Liver (tissue), 8 donors: ENCODE measurements at regions not wholly inside any gene's neighbourhood (a gene's known extent, or its start where the extent isn't known, plus 50 kb on each side); places are given as distances from the start of the nearest gene placed in this dataset.

Experiments
- DNase-seq: peaks from one replicate; pipeline ENCODE4 v3.0.0-alpha.2; 2017; ENCODE audit warnings: low spot score
- H3K27ac ChIP-seq, 2 donors: one replicate each; pipeline ENCODE4 v1.7.0; 2013; ENCODE audit warnings: inconsistent platforms in 2 of 2, low read length in 2 of 2, control low read depth in 1 of 2, low read depth in 1 of 2, mild to moderate bottlenecking in 1 of 2
- H3K27me3 ChIP-seq, 4 donors: one replicate each; pipeline versions ENCODE4 v1.6.1 to v1.7.0; 2013; ENCODE audit warnings: low read length in 3 of 4, inconsistent platforms in 1 of 4, mild to moderate bottlenecking in 1 of 4, moderate library complexity in 1 of 4; ENCODE audit not compliant: control insufficient read depth in 4 of 4, insufficient read depth in 4 of 4
- H3K36me3 ChIP-seq, 4 donors: one replicate each; pipeline versions ENCODE4 v1.6.1 to v1.7.0; 2013; ENCODE audit warnings: low read length in 3 of 4, mild to moderate bottlenecking in 3 of 4, low read depth in 1 of 4, moderate library complexity in 1 of 4; ENCODE audit not compliant: control insufficient read depth in 4 of 4, insufficient read depth in 3 of 4
- H3K4me1 ChIP-seq, 4 donors: one replicate each; pipeline versions ENCODE4 v1.6.1 to v1.7.0; 2013; ENCODE audit warnings: low read length in 3 of 4, mild to moderate bottlenecking in 3 of 4, moderate library complexity in 1 of 4; ENCODE audit not compliant: control insufficient read depth in 4 of 4, insufficient read depth in 4 of 4
- H3K4me3 ChIP-seq, 3 donors: one replicate each; pipeline versions ENCODE4 v1.6.1 to v1.7.0; 2013; ENCODE audit warnings: low read length in 3 of 3, control low read depth in 1 of 3, low read depth in 1 of 3, mild to moderate bottlenecking in 1 of 3
- H3K9ac ChIP-seq, 2 donors: one replicate each; pipeline ENCODE4 v1.7.0; 2013; ENCODE audit warnings: low read length in 2 of 2, mild to moderate bottlenecking in 2 of 2, moderate library complexity in 2 of 2, control low read depth in 1 of 2, low read depth in 1 of 2
- H3K9me3 ChIP-seq, 4 donors: one replicate each; pipeline versions ENCODE4 v1.6.1 to v1.7.0; 2013; ENCODE audit warnings: low read length in 3 of 4; ENCODE audit not compliant: control insufficient read depth in 4 of 4
- EGR1 ChIP-seq, 2 donors: IDR thresholded peaks; 2 replicates each; pipeline ENCODE4 v1.6.1; 2016 to 2018; ENCODE audit warnings: antibody characterized with exemption in 2 of 2, low read depth in 2 of 2
- FOXA2 ChIP-seq: IDR thresholded peaks from 2 replicates; pipeline ENCODE4 v1.6.1; 2016; ENCODE audit warnings: antibody characterized with exemption
- HNF4A ChIP-seq, 2 donors: conservative IDR thresholded peaks; 2 replicates each; pipeline ENCODE4 v1.6.1; 2016; ENCODE audit warnings: antibody characterized with exemption in 2 of 2, mild to moderate bottlenecking in 2 of 2
- JUND ChIP-seq, 2 donors: IDR thresholded peaks; 2 replicates each; pipeline ENCODE4 v1.6.1; 2016; ENCODE audit warnings: antibody characterized with exemption in 2 of 2
- NR2F2 ChIP-seq: IDR thresholded peaks from 2 replicates; pipeline ENCODE4 v1.6.1; 2016; ENCODE audit warnings: antibody characterized with exemption
- SP1 ChIP-seq: IDR thresholded peaks from 2 replicates; pipeline ENCODE4 v1.6.1; 2018; ENCODE audit warnings: antibody characterized with exemption, mild to moderate bottlenecking
- TAF1 ChIP-seq: conservative IDR thresholded peaks from 2 replicates; pipeline ENCODE4 v1.6.1; 2016; ENCODE audit warnings: antibody characterized with exemption, mild to moderate bottlenecking
- YY1 ChIP-seq: IDR thresholded peaks from 2 replicates; pipeline ENCODE4 v1.6.1; 2016; ENCODE audit warnings: antibody characterized with exemption, mild to moderate bottlenecking
- WGBS: extraction: QIAGEN DNeasy Blood & Tissue Kit; methylation state at CpG from one replicate; pipeline ENCODE4 v1.1.7; 2013; 5-methylcytosine and 5-hydroxymethylcytosine counted together
- TF ChIP-seq, protein P1 (sequence below): fragments of 150-350 bp; IDR thresholded peaks from 2 replicates; pipeline ENCODE4 v1.5.1; 2017; ENCODE audit warnings: improper control_type of control experiment, low read depth, low read length; ENCODE audit not compliant: missing input control
- TF ChIP-seq, protein P2 (sequence below): IDR thresholded peaks from 2 replicates; pipeline ENCODE4 v1.6.1; 2016; ENCODE audit warnings: antibody characterized with exemption
- TF ChIP-seq, protein P3 (sequence below): IDR thresholded peaks from 2 replicates; pipeline ENCODE4 v1.6.1; 2016; ENCODE audit warnings: antibody characterized with exemption
- TF ChIP-seq, protein P4 (sequence below): IDR thresholded peaks from 2 replicates; pipeline ENCODE4 v1.6.1; 2016; ENCODE audit warnings: antibody characterized with exemption
- TF ChIP-seq, protein P5 (sequence below): IDR thresholded peaks from 2 replicates; pipeline ENCODE4 v1.6.1; 2016; ENCODE audit warnings: antibody characterized with exemption, mild to moderate bottlenecking
- donor health status: healthy.
- donor health status: healthy.
- donor health status: healthy.
- donor health status: healthy.
- donor health status: healthy.

DNA sequence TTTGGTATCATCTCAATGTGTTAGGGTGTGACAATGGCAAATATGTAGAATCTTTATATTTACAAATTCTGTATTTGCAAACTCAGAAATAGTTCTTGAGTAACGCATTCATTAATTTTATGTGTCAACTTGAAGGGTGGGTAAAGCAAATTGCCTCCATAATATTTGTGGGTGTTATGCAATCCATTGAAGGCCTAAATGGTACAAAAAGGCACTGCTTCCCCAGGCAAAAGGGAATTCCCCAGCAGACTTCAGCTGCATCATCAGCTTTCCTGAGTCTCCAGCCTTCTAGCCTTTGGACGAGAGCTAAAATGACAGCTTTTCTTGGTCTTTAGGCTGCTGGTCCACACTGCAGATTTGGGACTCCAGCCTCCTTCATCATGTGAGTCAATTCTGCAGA, 292.2 kb upstream of the PCDH7 start:
- H3K9ac ChIP-seq = no peak overlapping the region
- 82% methylated on average over 2 of the region's 2 CpGs for WGBS

More for the DNA sequence above, 292.2 kb upstream of the PCDH7 start:
- Histone ChIP-seq H3K9me3 (peaks cover 0 to 8% (median 1%) of the 10 kb centered on the region in 4 donors), H3K4me3 (no peak overlapping the region), H3K27ac (no peak overlapping the region), H3K36me3 (no peaks in the 10 kb centered on the region), H3K4me1 (no peaks in the 10 kb centered on the region), H3K27me3 (no peaks in the 10 kb centered on the region)
- DNase-seq = no peak
- no peak for TF ChIP-seq YY1
- no peak for TF ChIP-seq FOXA2
- no peak for TF ChIP-seq EGR1 (IDR thresholded peaks at IDR 0.05; ENCODE audit: low read depth in 2 of 2)
- TF ChIP-seq NR2F2 = no peak
- no peak for TF ChIP-seq JUND (IDR thresholded peaks at IDR 0.05)
- TF ChIP-seq, protein P1, sequence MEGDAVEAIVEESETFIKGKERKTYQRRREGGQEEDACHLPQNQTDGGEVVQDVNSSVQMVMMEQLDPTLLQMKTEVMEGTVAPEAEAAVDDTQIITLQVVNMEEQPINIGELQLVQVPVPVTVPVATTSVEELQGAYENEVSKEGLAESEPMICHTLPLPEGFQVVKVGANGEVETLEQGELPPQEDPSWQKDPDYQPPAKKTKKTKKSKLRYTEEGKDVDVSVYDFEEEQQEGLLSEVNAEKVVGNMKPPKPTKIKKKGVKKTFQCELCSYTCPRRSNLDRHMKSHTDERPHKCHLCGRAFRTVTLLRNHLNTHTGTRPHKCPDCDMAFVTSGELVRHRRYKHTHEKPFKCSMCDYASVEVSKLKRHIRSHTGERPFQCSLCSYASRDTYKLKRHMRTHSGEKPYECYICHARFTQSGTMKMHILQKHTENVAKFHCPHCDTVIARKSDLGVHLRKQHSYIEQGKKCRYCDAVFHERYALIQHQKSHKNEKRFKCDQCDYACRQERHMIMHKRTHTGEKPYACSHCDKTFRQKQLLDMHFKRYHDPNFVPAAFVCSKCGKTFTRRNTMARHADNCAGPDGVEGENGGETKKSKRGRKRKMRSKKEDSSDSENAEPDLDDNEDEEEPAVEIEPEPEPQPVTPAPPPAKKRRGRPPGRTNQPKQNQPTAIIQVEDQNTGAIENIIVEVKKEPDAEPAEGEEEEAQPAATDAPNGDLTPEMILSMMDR = no peak
- TF ChIP-seq, protein P2, sequence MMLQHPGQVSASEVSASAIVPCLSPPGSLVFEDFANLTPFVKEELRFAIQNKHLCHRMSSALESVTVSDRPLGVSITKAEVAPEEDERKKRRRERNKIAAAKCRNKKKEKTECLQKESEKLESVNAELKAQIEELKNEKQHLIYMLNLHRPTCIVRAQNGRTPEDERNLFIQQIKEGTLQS = no peak
- TF ChIP-seq, protein P3, sequence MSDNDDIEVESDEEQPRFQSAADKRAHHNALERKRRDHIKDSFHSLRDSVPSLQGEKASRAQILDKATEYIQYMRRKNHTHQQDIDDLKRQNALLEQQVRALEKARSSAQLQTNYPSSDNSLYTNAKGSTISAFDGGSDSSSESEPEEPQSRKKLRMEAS = no peak
- TF ChIP-seq, protein P4, sequence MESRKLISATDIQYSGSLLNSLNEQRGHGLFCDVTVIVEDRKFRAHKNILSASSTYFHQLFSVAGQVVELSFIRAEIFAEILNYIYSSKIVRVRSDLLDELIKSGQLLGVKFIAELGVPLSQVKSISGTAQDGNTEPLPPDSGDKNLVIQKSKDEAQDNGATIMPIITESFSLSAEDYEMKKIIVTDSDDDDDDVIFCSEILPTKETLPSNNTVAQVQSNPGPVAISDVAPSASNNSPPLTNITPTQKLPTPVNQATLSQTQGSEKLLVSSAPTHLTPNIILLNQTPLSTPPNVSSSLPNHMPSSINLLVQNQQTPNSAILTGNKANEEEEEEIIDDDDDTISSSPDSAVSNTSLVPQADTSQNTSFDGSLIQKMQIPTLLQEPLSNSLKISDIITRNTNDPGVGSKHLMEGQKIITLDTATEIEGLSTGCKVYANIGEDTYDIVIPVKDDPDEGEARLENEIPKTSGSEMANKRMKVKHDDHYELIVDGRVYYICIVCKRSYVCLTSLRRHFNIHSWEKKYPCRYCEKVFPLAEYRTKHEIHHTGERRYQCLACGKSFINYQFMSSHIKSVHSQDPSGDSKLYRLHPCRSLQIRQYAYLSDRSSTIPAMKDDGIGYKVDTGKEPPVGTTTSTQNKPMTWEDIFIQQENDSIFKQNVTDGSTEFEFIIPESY = no peak
- no peak for TF ChIP-seq HNF4A (conservative IDR thresholded peaks at IDR 0.05)
- TF ChIP-seq TAF1 = no peak
- TF ChIP-seq, protein P5, sequence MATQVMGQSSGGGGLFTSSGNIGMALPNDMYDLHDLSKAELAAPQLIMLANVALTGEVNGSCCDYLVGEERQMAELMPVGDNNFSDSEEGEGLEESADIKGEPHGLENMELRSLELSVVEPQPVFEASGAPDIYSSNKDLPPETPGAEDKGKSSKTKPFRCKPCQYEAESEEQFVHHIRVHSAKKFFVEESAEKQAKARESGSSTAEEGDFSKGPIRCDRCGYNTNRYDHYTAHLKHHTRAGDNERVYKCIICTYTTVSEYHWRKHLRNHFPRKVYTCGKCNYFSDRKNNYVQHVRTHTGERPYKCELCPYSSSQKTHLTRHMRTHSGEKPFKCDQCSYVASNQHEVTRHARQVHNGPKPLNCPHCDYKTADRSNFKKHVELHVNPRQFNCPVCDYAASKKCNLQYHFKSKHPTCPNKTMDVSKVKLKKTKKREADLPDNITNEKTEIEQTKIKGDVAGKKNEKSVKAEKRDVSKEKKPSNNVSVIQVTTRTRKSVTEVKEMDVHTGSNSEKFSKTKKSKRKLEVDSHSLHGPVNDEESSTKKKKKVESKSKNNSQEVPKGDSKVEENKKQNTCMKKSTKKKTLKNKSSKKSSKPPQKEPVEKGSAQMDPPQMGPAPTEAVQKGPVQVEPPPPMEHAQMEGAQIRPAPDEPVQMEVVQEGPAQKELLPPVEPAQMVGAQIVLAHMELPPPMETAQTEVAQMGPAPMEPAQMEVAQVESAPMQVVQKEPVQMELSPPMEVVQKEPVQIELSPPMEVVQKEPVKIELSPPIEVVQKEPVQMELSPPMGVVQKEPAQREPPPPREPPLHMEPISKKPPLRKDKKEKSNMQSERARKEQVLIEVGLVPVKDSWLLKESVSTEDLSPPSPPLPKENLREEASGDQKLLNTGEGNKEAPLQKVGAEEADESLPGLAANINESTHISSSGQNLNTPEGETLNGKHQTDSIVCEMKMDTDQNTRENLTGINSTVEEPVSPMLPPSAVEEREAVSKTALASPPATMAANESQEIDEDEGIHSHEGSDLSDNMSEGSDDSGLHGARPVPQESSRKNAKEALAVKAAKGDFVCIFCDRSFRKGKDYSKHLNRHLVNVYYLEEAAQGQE = no peak
- no peak for TF ChIP-seq SP1
